ENCODE measurements at regions not wholly inside any gene's neighbourhood (a gene's known extent, or its start where the extent isn't known, plus 50 kb on each side); places are given as distances from the start of the nearest gene placed in this dataset.

- DNase-seq: peak in 1 of 5 donors; percentile 1
- H3K9me3 Mint-ChIP-seq: no peaks in the 10 kb centered on the region
- Histone ChIP-seq H3K4me1 (ENCODE audit: insufficient read depth, low read length) (no peaks in the 10 kb centered on the region), H3K4me3 (ENCODE audit: low read length) (no peak overlapping the region), H3K27me3 (ENCODE audit: insufficient read depth, low read length, poor library complexity, severe bottlenecking) (no peaks in the 10 kb centered on the region), H3K9me3 (ENCODE audit: low read length) (no peaks in the 10 kb centered on the region), H3K27ac (ENCODE audit: low read depth, low read length) (no peak overlapping the region), H3K36me3 (ENCODE audit: insufficient read depth, low read length) (no peaks in the 10 kb centered on the region)
- peak overlapping the region in 2 of 8 donors; percentile 32 to 55 for H3K27ac Mint-ChIP-seq
- peaks cover 7 to 14% of the 10 kb centered on the region in 2 donors for H3K27me3 Mint-ChIP-seq
- H3K4me3 Mint-ChIP-seq: no peak overlapping the region
- H3K36me3 Mint-ChIP-seq: no peaks in the 10 kb centered on the region
- POLR2A ChIA-PET: no interaction called here
- H3K4me1 Mint-ChIP-seq: no peaks in the 10 kb centered on the region
- CTCF ChIA-PET: no interaction called here
Observed at GRCh38 chr20:50405915-50406609, 104.1 kb upstream of the PTPN1 start.

- no peaks in the 10 kb centered on the region for H3K36me3 Mint-ChIP-seq
- ChIA-PET CTCF (no interaction called here), POLR2A (no interaction called here)
- peak in 1 of 5 donors; percentile 27 for DNase-seq
- Histone ChIP-seq H3K9me3 (ENCODE audit: low read length) (no peaks in the 10 kb centered on the region), H3K27ac (ENCODE audit: low read depth, low read length) (no peak overlapping the region), H3K4me1 (ENCODE audit: insufficient read depth, low read length) (no peaks in the 10 kb centered on the region), H3K27me3 (ENCODE audit: insufficient read depth, low read length, poor library complexity, severe bottlenecking) (no peaks in the 10 kb centered on the region), H3K36me3 (ENCODE audit: insufficient read depth, low read length) (no peaks in the 10 kb centered on the region), H3K4me3 (ENCODE audit: low read length) (no peak overlapping the region)
- H3K4me1 Mint-ChIP-seq: no peaks in the 10 kb centered on the region
- no peak overlapping the region for H3K27ac Mint-ChIP-seq
- H3K27me3 Mint-ChIP-seq: peaks cover 8 to 15% of the 10 kb centered on the region in 2 donors
- H3K9me3 Mint-ChIP-seq: no peaks in the 10 kb centered on the region
- no peak overlapping the region for H3K4me3 Mint-ChIP-seq
Observed at GRCh38 chr20:50406610-50407136, 103.5 kb upstream of the PTPN1 start.

- Mint-ChIP-seq H3K36me3 (no peaks in the 10 kb centered on the region), H3K27ac (peak overlapping the region in 2 of 8 donors; percentile 8 to 40), H3K9me3 (no peaks in the 10 kb centered on the region), H3K27me3 (peaks cover 10 to 17% of the 10 kb centered on the region in 2 donors), H3K4me1 (no peaks in the 10 kb centered on the region), H3K4me3 (no peak overlapping the region)
- Histone ChIP-seq H3K27ac (ENCODE audit: low read depth, low read length) (no peak overlapping the region), H3K36me3 (ENCODE audit: insufficient read depth, low read length) (no peaks in the 10 kb centered on the region), H3K4me1 (ENCODE audit: insufficient read depth, low read length) (no peaks in the 10 kb centered on the region), H3K27me3 (ENCODE audit: insufficient read depth, low read length, poor library complexity, severe bottlenecking) (no peaks in the 10 kb centered on the region), H3K4me3 (ENCODE audit: low read length) (no peak overlapping the region), H3K9me3 (ENCODE audit: low read length) (no peaks in the 10 kb centered on the region)
- ChIA-PET POLR2A (no interaction called here), CTCF (no interaction called here)
- peak in 1 of 5 donors; percentile 5 for DNase-seq
Observed at GRCh38 chr20:50408526-50409364, 101.4 kb upstream of the PTPN1 start.

GRCh38 chr20:50409495-50409894 lies 100.7 kb upstream of the PTPN1 start:
- H3K9me3 Mint-ChIP-seq: no peaks in the 10 kb centered on the region
- CTCF ChIA-PET: no interaction called here

GRCh38 chr20:50410343-50410742 lies 99.8 kb upstream of the PTPN1 start:
- Mint-ChIP-seq H3K4me3 (no peak overlapping the region), H3K9me3 (no peaks in the 10 kb centered on the region), H3K36me3 (no peaks in the 10 kb centered on the region), H3K27me3 (peaks cover 10 to 14% of the 10 kb centered on the region in 2 donors), H3K4me1 (no peaks in the 10 kb centered on the region), H3K27ac (no peak overlapping the region)
- Histone ChIP-seq H3K9me3 (ENCODE audit: low read length) (no peaks in the 10 kb centered on the region), H3K27me3 (ENCODE audit: insufficient read depth, low read length, poor library complexity, severe bottlenecking) (no peaks in the 10 kb centered on the region), H3K36me3 (ENCODE audit: insufficient read depth, low read length) (no peaks in the 10 kb centered on the region), H3K4me3 (ENCODE audit: low read length) (no peak overlapping the region), H3K4me1 (ENCODE audit: insufficient read depth, low read length) (no peaks in the 10 kb centered on the region), H3K27ac (ENCODE audit: low read depth, low read length) (no peak overlapping the region)
- ChIA-PET CTCF (no interaction called here), POLR2A (interaction anchor here (0.6 kb wide), 1 partner anchor 98 kb away, joined by 5 read pairs; no protein-coding TSS in a partner anchor)
- peak in 1 of 5 donors; percentile 9 for DNase-seq

More at GRCh38 chr20:50409495-50409894, 100.7 kb upstream of the PTPN1 start:
- H3K4me3 Mint-ChIP-seq: no peak overlapping the region
- Histone ChIP-seq H3K36me3 (ENCODE audit: insufficient read depth, low read length) (no peaks in the 10 kb centered on the region), H3K4me1 (ENCODE audit: insufficient read depth, low read length) (no peaks in the 10 kb centered on the region), H3K27ac (ENCODE audit: low read depth, low read length) (no peak overlapping the region), H3K4me3 (ENCODE audit: low read length) (no peak overlapping the region), H3K9me3 (ENCODE audit: low read length) (no peaks in the 10 kb centered on the region), H3K27me3 (ENCODE audit: insufficient read depth, low read length, poor library complexity, severe bottlenecking) (no peaks in the 10 kb centered on the region)
- H3K27me3 Mint-ChIP-seq: peaks cover 10 to 17% of the 10 kb centered on the region in 2 donors
- H3K36me3 Mint-ChIP-seq: no peaks in the 10 kb centered on the region
- POLR2A ChIA-PET: no interaction called here
- DNase-seq: no peak
- H3K27ac Mint-ChIP-seq: no peak overlapping the region
- H3K4me1 Mint-ChIP-seq: no peaks in the 10 kb centered on the region

GRCh38 chr20:50412069-50412468 lies 98.1 kb upstream of the PTPN1 start:
- Mint-ChIP-seq H3K27me3 (peaks cover 10 to 13% of the 10 kb centered on the region in 2 donors), H3K9me3 (no peaks in the 10 kb centered on the region), H3K27ac (no peak overlapping the region), H3K4me1 (no peaks in the 10 kb centered on the region), H3K4me3 (no peak overlapping the region), H3K36me3 (no peaks in the 10 kb centered on the region)
- Histone ChIP-seq H3K4me1 (ENCODE audit: insufficient read depth, low read length) (no peaks in the 10 kb centered on the region), H3K9me3 (ENCODE audit: low read length) (no peaks in the 10 kb centered on the region), H3K27ac (ENCODE audit: low read depth, low read length) (no peak overlapping the region), H3K27me3 (ENCODE audit: insufficient read depth, low read length, poor library complexity, severe bottlenecking) (no peaks in the 10 kb centered on the region), H3K36me3 (ENCODE audit: insufficient read depth, low read length) (no peaks in the 10 kb centered on the region), H3K4me3 (ENCODE audit: low read length) (no peak overlapping the region)
- ChIA-PET CTCF (no interaction called here), POLR2A (no interaction called here)
- DNase-seq: peak in 1 of 5 donors; percentile 26

- H3K9me3 ChIP-seq (ENCODE audit: low read length): no peaks in the 10 kb centered on the region
- H3K27ac Mint-ChIP-seq: no peak overlapping the region
- peaks cover 8 to 10% of the 10 kb centered on the region in 2 donors for H3K27me3 Mint-ChIP-seq
- no peaks in the 10 kb centered on the region for H3K27me3 ChIP-seq (ENCODE audit: insufficient read depth, low read length, poor library complexity, severe bottlenecking)
- no peaks in the 10 kb centered on the region for H3K4me1 ChIP-seq (ENCODE audit: insufficient read depth, low read length)
- no peaks in the 10 kb centered on the region for H3K4me1 Mint-ChIP-seq
- POLR2A ChIA-PET: no interaction called here
- H3K36me3 Mint-ChIP-seq: no peaks in the 10 kb centered on the region
- no peak overlapping the region for H3K4me3 Mint-ChIP-seq
- no peaks in the 10 kb centered on the region for H3K36me3 ChIP-seq (ENCODE audit: insufficient read depth, low read length)
- no peaks in the 10 kb centered on the region for H3K9me3 Mint-ChIP-seq
- CTCF ChIA-PET: no interaction called here
- H3K4me3 ChIP-seq (ENCODE audit: low read length): no peak overlapping the region
- H3K27ac ChIP-seq (ENCODE audit: low read depth, low read length): no peak overlapping the region
- no peak for DNase-seq
Observed at GRCh38 chr20:50412499-50412898, 97.7 kb upstream of the PTPN1 start.

GRCh38 chr20:50413088-50413500 lies 97.1 kb upstream of the PTPN1 start:
- no peak overlapping the region for H3K27ac ChIP-seq (ENCODE audit: low read depth, low read length)
- H3K4me1 ChIP-seq (ENCODE audit: insufficient read depth, low read length): no peaks in the 10 kb centered on the region
- CTCF ChIA-PET: no interaction called here
- no peaks in the 10 kb centered on the region for H3K4me1 Mint-ChIP-seq
- no peaks in the 10 kb centered on the region for H3K27me3 ChIP-seq (ENCODE audit: insufficient read depth, low read length, poor library complexity, severe bottlenecking)
- no peaks in the 10 kb centered on the region for H3K9me3 ChIP-seq (ENCODE audit: low read length)
- H3K4me3 Mint-ChIP-seq: no peak overlapping the region
- no peak overlapping the region for H3K4me3 ChIP-seq (ENCODE audit: low read length)
- H3K27ac Mint-ChIP-seq: no peak overlapping the region
- no peaks in the 10 kb centered on the region for H3K36me3 Mint-ChIP-seq
- no peaks in the 10 kb centered on the region for H3K9me3 Mint-ChIP-seq
- POLR2A ChIA-PET: no interaction called here
- H3K36me3 ChIP-seq (ENCODE audit: insufficient read depth, low read length): no peaks in the 10 kb centered on the region
- peak in 1 of 5 donors; percentile 10 for DNase-seq
- H3K27me3 Mint-ChIP-seq: peaks cover 8 to 12% of the 10 kb centered on the region in 2 donors
